MCF 10A (cell line): ENCODE measurements at regions not wholly inside any gene's neighbourhood (a gene's known extent, or its start where the extent isn't known, plus 50 kb on each side); places are given as distances from the start of the nearest gene placed in this dataset.

Experiments used
- BruUV-seq: library from RNA; stranded (reverse); fragments of 400-500 nt; replicated peaks from 2 replicates; lab custom pipeline; 2021; lab: Mats Ljungman, UMichigan
- CTCF ChIA-PET: fragments of 300-600 bp; sonication (Branson Sonifier 250); formaldehyde crosslinking; extraction: SDS; loops from one replicate; lab custom pipeline; 2021; ENCODE audit warnings: antibody characterized with exemption, inconsistent platforms; lab: Yijun Ruan, JAX
- POLR2A ChIA-PET: fragments of 300-600, 350-650 bp; sonication (Branson Sonifier 250); formaldehyde crosslinking; extraction: SDS; loops from one replicate; lab custom pipeline; 2020; ENCODE audit warnings: antibody characterized with exemption, inconsistent platforms; lab: Yijun Ruan, JAX
- DNase-seq: peaks from one replicate; pipeline ENCODE4 v3.0.0-alpha.2; 2018; ENCODE audit not compliant: unreplicated experiment
- H3K27ac Mint-ChIP-seq: one replicate; pipeline ENCODE4 v1.8.0; 2022; ENCODE audit warnings: mild to moderate bottlenecking, low read depth, mixed read lengths; ENCODE audit not compliant: unreplicated experiment
- H3K27me3 Mint-ChIP-seq: one replicate; pipeline ENCODE4 v1.8.0; 2022; ENCODE audit warnings: mixed read lengths; ENCODE audit not compliant: insufficient read depth, unreplicated experiment
- H3K36me3 Mint-ChIP-seq: one replicate; pipeline ENCODE4 v1.8.0; 2022; ENCODE audit warnings: mild to moderate bottlenecking, moderate library complexity, mixed read lengths; ENCODE audit not compliant: insufficient read depth, unreplicated experiment
- H3K4me1 Mint-ChIP-seq: one replicate; pipeline ENCODE4 v1.8.0; 2022; ENCODE audit warnings: mixed read lengths; ENCODE audit not compliant: insufficient read depth, unreplicated experiment
- H3K4me3 Mint-ChIP-seq: one replicate; pipeline ENCODE4 v1.8.0; 2022; ENCODE audit warnings: mild to moderate bottlenecking, moderate library complexity, mixed read lengths; ENCODE audit not compliant: unreplicated experiment
- H3K9me3 Mint-ChIP-seq: one replicate; pipeline ENCODE4 v1.8.0; 2022; ENCODE audit warnings: mixed read lengths; ENCODE audit not compliant: unreplicated experiment
- CTCF ChIP-seq: fragments of 200-600 bp; IDR thresholded peaks from one replicate; pipeline ENCODE4 v1.8.0; 2022; ENCODE audit warnings: antibody characterized with exemption, mild to moderate bottlenecking; ENCODE audit not compliant: unreplicated experiment
- intact Hi-C: fragments of 100-400 bp; cut with micrococcal nuclease; formaldehyde crosslinking; loops from 2 replicates; pipeline ENCODE4 v1.14.1; 2022

GRCh38 chr2:199085261-199085660, 372.5 kb downstream of the SATB2 start:
- no TSS peak for BruUV-seq
- Mint-ChIP-seq H3K27me3 (no peaks in the 10 kb centered on the region), H3K27ac (no peak overlapping the region), H3K36me3 (no peaks in the 10 kb centered on the region), H3K4me3 (no peak overlapping the region), H3K4me1 (peaks cover 6% of the 10 kb centered on the region), H3K9me3 (no peaks in the 10 kb centered on the region)
- ChIA-PET POLR2A (no interaction called here), CTCF (no interaction called here)
- peak; percentile 25 for DNase-seq
- no peak for TF ChIP-seq CTCF
- intact Hi-C loops, result no loop called here

GRCh38 chr2:199070322-199070949, 387.3 kb downstream of the SATB2 start:
- intact Hi-C loops, result no loop called here
- DNase-seq, result no peak
- ChIA-PET POLR2A (no interaction called here), CTCF (interaction anchor here (0.5 kb wide), 1 partner anchor 44 kb away, joined by 4 read pairs; no protein-coding TSS in a partner anchor)
- TF ChIP-seq CTCF, result no peak
- no peaks in the 10 kb centered on the region for H3K27me3 Mint-ChIP-seq
- no peak overlapping the region for H3K27ac Mint-ChIP-seq
- no TSS peak for BruUV-seq
- H3K36me3 Mint-ChIP-seq, result no peaks in the 10 kb centered on the region
- no peak overlapping the region for H3K4me3 Mint-ChIP-seq
- H3K9me3 Mint-ChIP-seq, result no peaks in the 10 kb centered on the region
- H3K4me1 Mint-ChIP-seq, result no peaks in the 10 kb centered on the region

GRCh38 chr2:199064201-199064600, 393.5 kb downstream of the SATB2 start:
- peaks cover 38% of the 10 kb centered on the region for H3K9me3 Mint-ChIP-seq
- no peak for DNase-seq
- no peaks in the 10 kb centered on the region for H3K4me1 Mint-ChIP-seq
- intact Hi-C loops, result no loop called here
- H3K36me3 Mint-ChIP-seq, result no peaks in the 10 kb centered on the region
- no peak for TF ChIP-seq CTCF
- no TSS peak for BruUV-seq
- ChIA-PET POLR2A (no interaction called here), CTCF (no interaction called here)
- H3K4me3 Mint-ChIP-seq, result no peak overlapping the region
- H3K27ac Mint-ChIP-seq, result no peak overlapping the region
- peaks cover 17% of the 10 kb centered on the region for H3K27me3 Mint-ChIP-seq

DNA sequence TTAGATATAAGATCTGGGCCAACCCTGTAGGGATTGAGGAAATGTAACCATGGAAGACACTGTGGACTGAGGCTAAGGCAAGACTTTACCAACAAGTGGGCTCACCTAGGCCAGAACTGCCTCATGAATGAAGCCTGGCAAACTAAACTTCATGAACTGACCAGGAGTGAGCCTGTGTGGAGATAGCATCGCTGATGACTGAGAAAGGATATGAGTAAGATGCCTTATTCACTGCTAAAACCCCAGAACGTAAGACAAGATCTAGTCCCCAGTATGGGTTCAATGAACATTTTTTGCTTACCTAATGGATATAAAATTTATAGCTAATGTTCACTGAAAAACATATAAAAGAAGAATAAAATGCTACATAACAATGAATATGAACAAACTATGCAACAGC, 399.8 kb downstream of the SATB2 start:
- intact Hi-C loops, result no loop called here
- DNase-seq, result no peak
- CTCF ChIA-PET, result no interaction called here
- no peak for TF ChIP-seq CTCF
- Mint-ChIP-seq H3K27ac (no peak overlapping the region), H3K36me3 (no peaks in the 10 kb centered on the region), H3K27me3 (peaks cover 49% of the 10 kb centered on the region), H3K9me3 (peaks cover 25% of the 10 kb centered on the region), H3K4me1 (no peaks in the 10 kb centered on the region), H3K4me3 (no peak overlapping the region)
- no TSS peak for BruUV-seq
- POLR2A ChIA-PET, result no interaction called here
